ENCODE measurements at regions not wholly inside any gene's neighbourhood (a gene's known extent, or its start where the extent isn't known, plus 50 kb on each side); places are given as distances from the start of the nearest gene placed in this dataset.

DNA sequence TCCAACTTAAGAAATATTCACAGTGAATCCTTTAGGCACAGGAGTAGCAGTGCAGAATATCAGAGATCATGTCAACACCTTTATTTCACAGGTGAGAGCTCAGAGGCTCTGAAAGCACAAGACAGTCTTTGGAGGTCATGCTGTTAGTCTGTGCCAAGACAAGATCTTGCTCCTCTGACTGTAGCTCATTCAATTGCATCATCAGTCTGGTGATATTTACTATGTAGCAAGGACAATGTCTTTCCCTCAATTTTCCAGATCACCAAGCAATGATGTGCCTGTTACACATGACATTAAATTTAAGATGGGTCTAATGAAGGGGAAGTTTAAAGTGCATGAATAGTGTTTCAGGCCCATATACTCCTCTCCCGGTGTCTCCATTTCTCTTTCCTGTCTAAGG, 277.5 kb downstream of the IL15 start:
- Histone ChIP-seq H3K79me1 (ENCODE audit: low read depth in 1 of 2, low read length in 2 of 2) (no peaks in the 10 kb centered on the region), H3K56ac (ENCODE audit: extremely low read depth, insufficient read depth, low read length) (no peak overlapping the region), H3K9ac (ENCODE audit: low read depth, low read length) (no peak overlapping the region), H3K27ac (ENCODE audit: insufficient read depth, low read length) (no peak overlapping the region), H2AK5ac (ENCODE audit: low read depth, low read length) (no peak overlapping the region), H2BK15ac (ENCODE audit: low read depth, low read length) (no peak overlapping the region), H2AK9ac (replicated peaks; ENCODE audit: low read depth, low read length, poor library complexity) (no peak overlapping the region), H3K4me1 (ENCODE audit: control insufficient read depth, insufficient read depth, low read length) (no peaks in the 10 kb centered on the region), H3K23ac (ENCODE audit: low read depth, low read length) (no peak overlapping the region), H2BK5ac (ENCODE audit: low read depth, low read length, poor library complexity, severe bottlenecking) (no peak overlapping the region), H3K9me3 (ENCODE audit: control insufficient read depth, insufficient read depth, low read length) (no peaks in the 10 kb centered on the region), H4K91ac (ENCODE audit: insufficient read depth, low read depth, low read length) (no peak overlapping the region), H2AFZ (replicated peaks; ENCODE audit: low read length, poor library complexity) (no peak overlapping the region), H2BK20ac (ENCODE audit: low read depth, low read length) (no peak overlapping the region), H3K4me3 (ENCODE audit: insufficient read depth, low read depth, low read length) (no peak overlapping the region), H3K9me1 (ENCODE audit: insufficient read depth, low read length) (no peaks in the 10 kb centered on the region), H4K20me1 (ENCODE audit: insufficient read depth, low read length) (no peaks in the 10 kb centered on the region), H3K14ac (replicated peaks; ENCODE audit: low read depth, low read length) (no peak overlapping the region), H3K18ac (ENCODE audit: low read depth, low read length) (no peak overlapping the region), H3K36me3 (ENCODE audit: control insufficient read depth, insufficient read depth, low read length) (no peaks in the 10 kb centered on the region), H3K27me3 (ENCODE audit: control insufficient read depth, insufficient read depth, low read length) (no peaks in the 10 kb centered on the region), H2BK120ac (ENCODE audit: low read depth, low read length) (no peak overlapping the region), H3K4me2 (ENCODE audit: low read depth, low read length) (no peak overlapping the region), H4K8ac (ENCODE audit: low read depth in 2 of 2, low read length in 2 of 2) (no peak overlapping the region), H4K5ac (ENCODE audit: low read depth, low read length) (no peak overlapping the region), H3K4ac (ENCODE audit: low read depth, low read length) (no peak overlapping the region)
- peak; percentile 74 for TF ChIP-seq CEBPB (IDR thresholded peaks at IDR 0.05; ENCODE audit: low read depth, low read length)
- TF ChIP-seq, protein P1, sequence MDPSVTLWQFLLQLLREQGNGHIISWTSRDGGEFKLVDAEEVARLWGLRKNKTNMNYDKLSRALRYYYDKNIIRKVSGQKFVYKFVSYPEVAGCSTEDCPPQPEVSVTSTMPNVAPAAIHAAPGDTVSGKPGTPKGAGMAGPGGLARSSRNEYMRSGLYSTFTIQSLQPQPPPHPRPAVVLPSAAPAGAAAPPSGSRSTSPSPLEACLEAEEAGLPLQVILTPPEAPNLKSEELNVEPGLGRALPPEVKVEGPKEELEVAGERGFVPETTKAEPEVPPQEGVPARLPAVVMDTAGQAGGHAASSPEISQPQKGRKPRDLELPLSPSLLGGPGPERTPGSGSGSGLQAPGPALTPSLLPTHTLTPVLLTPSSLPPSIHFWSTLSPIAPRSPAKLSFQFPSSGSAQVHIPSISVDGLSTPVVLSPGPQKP (IDR thresholded peaks at IDR 0.05; ENCODE audit: borderline replicate concordance, low read depth, low read length): no peak
- TF ChIP-seq, protein P2, sequence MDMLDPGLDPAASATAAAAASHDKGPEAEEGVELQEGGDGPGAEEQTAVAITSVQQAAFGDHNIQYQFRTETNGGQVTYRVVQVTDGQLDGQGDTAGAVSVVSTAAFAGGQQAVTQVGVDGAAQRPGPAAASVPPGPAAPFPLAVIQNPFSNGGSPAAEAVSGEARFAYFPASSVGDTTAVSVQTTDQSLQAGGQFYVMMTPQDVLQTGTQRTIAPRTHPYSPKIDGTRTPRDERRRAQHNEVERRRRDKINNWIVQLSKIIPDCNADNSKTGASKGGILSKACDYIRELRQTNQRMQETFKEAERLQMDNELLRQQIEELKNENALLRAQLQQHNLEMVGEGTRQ (IDR thresholded peaks at IDR 0.05; ENCODE audit: low read depth, low read length): no peak
- no peak for TF ChIP-seq SMC3 (IDR thresholded peaks at IDR 0.05; ENCODE audit: low read depth, low read length)
- TF ChIP-seq MXI1 (IDR thresholded peaks at IDR 0.05; ENCODE audit: borderline replicate concordance, low read depth, low read length): no peak
- no TSS peak for BruUV-seq (replicated peaks)
- in situ Hi-C loops (cut with MboI; ENCODE audit: low sequenced_read_pairs) (no loop called here), intact Hi-C loops (cut with micrococcal nuclease) (no loop called here), dilution Hi-C loops (cut with HindIII; ENCODE audit: low sequenced_read_pairs, unreplicated experiment) (no loop called here)
- ChIA-PET POLR2A (ENCODE audit: unreplicated experiment) (no interaction called here), CTCF (interaction anchor here (0.8 to 0.9 kb wide), 2 partner anchors 10 to 567 kb away, joined by 3 to 4 read pairs; no protein-coding TSS in a partner anchor)
- ATAC-seq (ENCODE audit: low read depth) (no peak), DNase-seq (peak; percentile 29)
- WGBS, 2 experiments (ENCODE audit: extremely low coverage in 2 of 2, insufficient read length in 1 of 2): no CpG with 5 or more reads among the region's 1 CpG

Data from IMR-90 (cell line).